ENCODE measurements at regions not wholly inside any gene's neighbourhood (a gene's known extent, or its start where the extent isn't known, plus 50 kb on each side); places are given as distances from the start of the nearest gene placed in this dataset.
"Not testable (repeated sequence)": the region's sequence is repeated elsewhere in the genome, so short reads cannot be mapped to it uniquely, and the experiment has no call there.

- Mint-ChIP-seq H3K4me3 (no peak overlapping the region), H3K27me3 (ENCODE audit: low read depth) (no peaks in the 10 kb centered on the region; the same call in 1 of the 2 replicates), H3K9me3 (no peaks in the 10 kb centered on the region), H3K36me3 (no peaks in the 10 kb centered on the region), H3K4me1 (no peaks in the 10 kb centered on the region), H3K27ac (no peak overlapping the region)
- DNase-seq (ENCODE audit: low spot score), result no peak
- CTCF ChIA-PET, result interaction anchor here (0.6 to 6.3 kb wide), 4 partner anchors 16 to 652 kb away, joined by 3 to 31 read pairs (median 9); no protein-coding TSS in a partner anchor
- no peak for TF ChIP-seq NR2C2 (CRISPR knock-in tag; IDR thresholded peaks at IDR 0.05)
- TF ChIP-seq FOXK1 (CRISPR knock-in tag; IDR thresholded peaks at IDR 0.05), result no peak
- no peak for TF ChIP-seq ZNF219 (CRISPR knock-in tag; IDR thresholded peaks at IDR 0.05; ENCODE audit: borderline replicate concordance)
- no peak for TF ChIP-seq ZNF232 (CRISPR knock-in tag; IDR thresholded peaks at IDR 0.05)
- TF ChIP-seq SMAD3 (CRISPR knock-in tag; IDR thresholded peaks at IDR 0.05; ENCODE audit: borderline replicate concordance), result no peak
- TF ChIP-seq EMX1 (CRISPR knock-in tag; IDR thresholded peaks at IDR 0.05), result no peak
- no peak for TF ChIP-seq NFE2L1 (CRISPR knock-in tag; IDR thresholded peaks at IDR 0.05)
- TF ChIP-seq ZBTB21 (CRISPR knock-in tag; IDR thresholded peaks at IDR 0.05; ENCODE audit: borderline replicate concordance), result no peak
- no peak for TF ChIP-seq USF1 (CRISPR knock-in tag; IDR thresholded peaks at IDR 0.05)
- TF ChIP-seq ZNF138 (CRISPR knock-in tag; conservative IDR thresholded peaks at IDR 0.05), result no peak
- no peak for TF ChIP-seq HMGXB4 (CRISPR knock-in tag; IDR thresholded peaks at IDR 0.05)
- TF ChIP-seq ATF6 (CRISPR knock-in tag; IDR thresholded peaks at IDR 0.05), result no peak
- TF ChIP-seq AR (CRISPR knock-in tag; IDR thresholded peaks at IDR 0.05), result no peak
- no peak for ATAC-seq
- POLR2A ChIA-PET, result no interaction called here
These were observed 56.9 kb upstream of the PRR5 start for GRCh38 chr22:44645083-44645482.

GRCh38 chr22:44643526-44644101 lies 58.4 kb upstream of the PRR5 start:
- H3K4me1 Mint-ChIP-seq; POLR2A ChIA-PET; H3K27ac Mint-ChIP-seq; H3K9me3 Mint-ChIP-seq; H3K36me3 Mint-ChIP-seq; H3K4me3 Mint-ChIP-seq; DNase-seq (ENCODE audit: low spot score); H3K27me3 Mint-ChIP-seq (ENCODE audit: low read depth); ATAC-seq: not testable (repeated sequence)
- CTCF ChIA-PET, result interaction anchor here (4.2 to 6.3 kb wide), 2 partner anchors 25 to 41 kb away, joined by 14 to 31 read pairs; no protein-coding TSS in a partner anchor

GRCh38 chr22:44642096-44642644 lies 59.8 kb upstream of the PRR5 start:
- ATAC-seq, result no peak
- no peaks in the 10 kb centered on the region; the same call in 1 of the 2 replicates for H3K9me3 Mint-ChIP-seq
- no peak for DNase-seq (ENCODE audit: low spot score)
- no peak overlapping the region for H3K4me3 Mint-ChIP-seq
- H3K27me3 Mint-ChIP-seq (ENCODE audit: low read depth), result no peaks in the 10 kb centered on the region; the same call in 1 of the 2 replicates
- H3K4me1 Mint-ChIP-seq, result no peaks in the 10 kb centered on the region
- no peaks in the 10 kb centered on the region for H3K36me3 Mint-ChIP-seq
- H3K27ac Mint-ChIP-seq, result no peak overlapping the region
- CTCF ChIA-PET, result interaction anchor here (4.2 to 6.3 kb wide), 2 partner anchors 27 to 43 kb away, joined by 14 to 31 read pairs; no protein-coding TSS in a partner anchor
- POLR2A ChIA-PET, result no interaction called here
- no peak for TF ChIP-seq KAT7 (CRISPR knock-in tag; IDR thresholded peaks at IDR 0.05; ENCODE audit: borderline replicate concordance)
- no peak for TF ChIP-seq E2F1 (CRISPR knock-in tag; IDR thresholded peaks at IDR 0.05)
- no peak for TF ChIP-seq ZBTB43 (CRISPR knock-in tag; IDR thresholded peaks at IDR 0.05)
- no peak for TF ChIP-seq FOXJ3 (CRISPR knock-in tag; IDR thresholded peaks at IDR 0.05; ENCODE audit: borderline replicate concordance)
- no peak for TF ChIP-seq CREB1 (CRISPR knock-in tag; IDR thresholded peaks at IDR 0.05)
- TF ChIP-seq GTF2I (CRISPR knock-in tag; conservative IDR thresholded peaks at IDR 0.05), result no peak

Measured in WTC11 (cell line).